H9 (cell line): ENCODE measurements at regions not wholly inside any gene's neighbourhood (a gene's known extent, or its start where the extent isn't known, plus 50 kb on each side); places are given as distances from the start of the nearest gene placed in this dataset.

Experiments
- DNase-seq: peaks from one replicate; pipeline ENCODE4 v3.0.0-alpha.2; 2017
- H2AFZ ChIP-seq: one replicate; pipeline ENCODE4 v1.6.1; 2013; ENCODE audit warnings: mild to moderate bottlenecking, low read length, control low read depth, moderate library complexity
- H2AK5ac ChIP-seq: 2 replicates; pipeline ENCODE4 v1.6.1; 2013; ENCODE audit warnings: low read length, control low read depth, mixed read lengths; ENCODE audit not compliant: insufficient read length
- H2BK120ac ChIP-seq: one replicate; pipeline ENCODE4 v1.6.1; 2013; ENCODE audit warnings: low read depth, mild to moderate bottlenecking, low read length, control low read depth, inconsistent platforms; ENCODE audit not compliant: poor library complexity, severe bottlenecking
- H2BK12ac ChIP-seq: 2 replicates; pipeline ENCODE4 v1.6.1; 2013; ENCODE audit warnings: low read length, control low read depth, mixed read lengths, low read depth; ENCODE audit not compliant: insufficient read length
- H2BK15ac ChIP-seq: 2 replicates; pipeline ENCODE4 v1.6.1; 2013; ENCODE audit warnings: low read depth, low read length, control low read depth
- H2BK20ac ChIP-seq: one replicate; pipeline ENCODE4 v1.6.1; 2013; ENCODE audit warnings: low read depth, mild to moderate bottlenecking, low read length, control low read depth, inconsistent platforms; ENCODE audit not compliant: poor library complexity, severe bottlenecking
- H2BK5ac ChIP-seq: 2 replicates; pipeline ENCODE4 v1.6.1; 2013; ENCODE audit warnings: low read length, control low read depth, mixed read lengths; ENCODE audit not compliant: insufficient read length
- H3K14ac ChIP-seq: 2 replicates; pipeline ENCODE4 v1.6.1; 2013; ENCODE audit warnings: low read length, control low read depth; ENCODE audit not compliant: insufficient read depth
- H3K18ac ChIP-seq: 2 replicates; pipeline ENCODE4 v1.6.1; 2013; ENCODE audit warnings: low read depth, mild to moderate bottlenecking, mixed read lengths, low read length, control low read depth; ENCODE audit not compliant: insufficient read length
- H3K23ac ChIP-seq: 2 replicates; pipeline ENCODE4 v1.6.1; 2013; ENCODE audit warnings: low read length, control low read depth, mixed read lengths, low read depth; ENCODE audit not compliant: insufficient read length
- H3K23me2 ChIP-seq: 2 replicates; pipeline ENCODE4 v1.6.1; 2013; ENCODE audit warnings: low read depth, mild to moderate bottlenecking, mixed read lengths, low read length, control low read depth; ENCODE audit not compliant: insufficient read length, poor library complexity, severe bottlenecking
- H3K27ac ChIP-seq: 2 replicates; pipeline ENCODE4 v1.5.1; 2013; ENCODE audit warnings: low read length, control low read depth, mixed read lengths, low read depth; ENCODE audit not compliant: insufficient read length
- H3K27me3 ChIP-seq: 2 replicates; pipeline ENCODE4 v1.6.1; 2013; ENCODE audit warnings: low read length, control low read depth, inconsistent platforms; ENCODE audit not compliant: insufficient read depth
- H3K4ac ChIP-seq: 2 replicates; pipeline ENCODE4 v1.6.1; 2013; ENCODE audit warnings: low read depth, mild to moderate bottlenecking, control low read depth, inconsistent platforms, low read length, moderate library complexity
- H3K4me1 ChIP-seq: 2 replicates; pipeline ENCODE4 v1.6.1; 2013; ENCODE audit warnings: low read length, control low read depth, inconsistent platforms; ENCODE audit not compliant: insufficient read depth
- H3K4me2 ChIP-seq: 2 replicates; pipeline ENCODE4 v1.6.1; 2013; ENCODE audit warnings: low read length, control low read depth, mixed read lengths; ENCODE audit not compliant: insufficient read length, insufficient read depth
- H3K56ac ChIP-seq: 2 replicates; pipeline ENCODE4 v1.6.1; 2013; ENCODE audit warnings: low read depth, mild to moderate bottlenecking, mixed read lengths, low read length, control low read depth; ENCODE audit not compliant: insufficient read length
- H3K79me1 ChIP-seq: 2 replicates; pipeline ENCODE4 v1.6.1; 2013; ENCODE audit warnings: low read depth, mild to moderate bottlenecking, moderate library complexity, low read length, control low read depth, inconsistent platforms; ENCODE audit not compliant: insufficient read depth, poor library complexity, severe bottlenecking
- H3K79me2 ChIP-seq: 2 replicates; pipeline ENCODE4 v1.6.1; 2013; ENCODE audit warnings: low read length, control low read depth, inconsistent platforms; ENCODE audit not compliant: insufficient read depth
- H3K9ac ChIP-seq: 2 replicates; pipeline ENCODE4 v1.6.1; 2013; ENCODE audit warnings: low read length, control low read depth, mixed read lengths; ENCODE audit not compliant: insufficient read length; ENCODE audit errors: extremely low read depth
- H3K9me3 ChIP-seq: one replicate; pipeline ENCODE4 v1.6.1; 2013; ENCODE audit warnings: low read depth, low read length, inconsistent platforms; ENCODE audit not compliant: control insufficient read depth
- H3T11ph ChIP-seq: one replicate; pipeline ENCODE4 v1.6.1; 2013; ENCODE audit warnings: mild to moderate bottlenecking, low read length, control low read depth, inconsistent platforms
- H4K20me1 ChIP-seq: one replicate; pipeline ENCODE4 v1.6.1; 2013; ENCODE audit not compliant: control insufficient read depth, insufficient read length, insufficient read depth
- H4K5ac ChIP-seq: 2 replicates; pipeline ENCODE4 v1.6.1; 2013; ENCODE audit warnings: low read depth, mild to moderate bottlenecking, mixed read lengths, low read length, control low read depth; ENCODE audit not compliant: insufficient read length
- H4K8ac ChIP-seq: replicated peaks from 2 replicates; pipeline ENCODE4 v1.6.1; 2013; ENCODE audit warnings: low read length, control low read depth, mixed read lengths, low read depth; ENCODE audit not compliant: insufficient read length
- H4K91ac ChIP-seq: 2 replicates; pipeline ENCODE4 v1.6.1; 2013; ENCODE audit warnings: low read depth, mild to moderate bottlenecking, moderate library complexity, mixed read lengths, low read length, control low read depth; ENCODE audit not compliant: insufficient read length
- H3K27ac Mint-ChIP-seq, 3 experiments: 2 replicates in 2 of 3; 3 replicates in 1 of 3; pipeline ENCODE4 v1.8.0; 2020 to 2021; ENCODE audit warnings: mixed read lengths in 3 of 3, mild to moderate bottlenecking in 1 of 3, moderate library complexity in 1 of 3
- H3K27me3 Mint-ChIP-seq: 2 replicates; pipeline ENCODE4 v1.8.0; 2021; ENCODE audit warnings: low read depth, mild to moderate bottlenecking, moderate library complexity, mixed read lengths
- H3K36me3 Mint-ChIP-seq, 3 experiments: 2 replicates in 2 of 3; 3 replicates in 1 of 3; pipeline ENCODE4 v1.8.0; 2020 to 2021; ENCODE audit warnings: low read depth in 3 of 3, mixed read lengths in 3 of 3; ENCODE audit not compliant: insufficient read depth in 1 of 3
- H3K4me1 Mint-ChIP-seq, 2 experiments: 2 replicates each; pipeline ENCODE4 v1.8.0; 2020; ENCODE audit warnings: mixed read lengths in 2 of 2
- H3K4me3 Mint-ChIP-seq, 2 experiments: 2 replicates in 1 of 2; 3 replicates in 1 of 2; pipeline ENCODE4 v1.8.0; 2020 to 2021; ENCODE audit warnings: mild to moderate bottlenecking in 2 of 2, mixed read lengths in 2 of 2, moderate library complexity in 1 of 2
- H3K9me3 Mint-ChIP-seq, 2 experiments: 2 replicates in 1 of 2; 3 replicates in 1 of 2; pipeline ENCODE4 v1.8.0; 2020; ENCODE audit warnings: mild to moderate bottlenecking in 2 of 2, mixed read lengths in 2 of 2, moderate library complexity in 1 of 2
- WGBS: extraction: QIAGEN DNeasy Blood & Tissue Kit; methylation state at CpG from one replicate; pipeline ENCODE4 v1.1.7; 2013; ENCODE audit warnings: missing lambda C conversion rate, low lambda C conversion rate, mixed read lengths; ENCODE audit not compliant: insufficient read length; ENCODE audit errors: extremely low coverage; 5-methylcytosine and 5-hydroxymethylcytosine counted together
- TF ChIP-seq, protein P1 (sequence below): fragments of 200-600 bp; sonication (generic); conservative IDR thresholded peaks from 3 replicates; pipeline ENCODE4 v1.8.0; 2021; ENCODE audit warnings: antibody characterized with exemption, mild to moderate bottlenecking

DNA sequence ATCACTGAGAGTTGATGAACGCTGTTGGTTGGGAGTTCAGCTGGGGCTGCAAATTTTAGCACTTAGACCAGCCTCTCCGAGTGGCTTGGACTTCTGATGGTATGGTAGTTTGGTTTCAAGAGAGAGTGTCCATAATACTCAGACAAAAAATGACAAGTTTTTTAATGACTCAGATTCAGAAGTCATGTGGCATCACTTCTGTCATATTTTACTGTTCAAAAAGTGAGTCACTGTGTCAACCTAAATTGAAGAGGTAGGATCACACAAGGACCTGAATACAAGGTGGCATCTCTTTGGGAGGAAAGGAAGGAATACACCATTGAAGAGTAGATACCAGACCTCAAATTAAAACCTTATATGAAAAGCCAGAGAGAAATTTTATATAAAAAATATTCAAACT, 99.1 kb upstream of the CHMP2B start:
- no peak overlapping the region for H3K56ac ChIP-seq
- WGBS: no CpG with 5 or more reads among the region's 2 CpGs

More for the DNA sequence above, 99.1 kb upstream of the CHMP2B start:
- Histone ChIP-seq H4K5ac (no peak overlapping the region), H3K4me2 (no peak overlapping the region), H4K20me1 (no peaks in the 10 kb centered on the region), H3K27ac (no peak overlapping the region), H3K4ac (no peak overlapping the region), H3K79me1 (no peaks in the 10 kb centered on the region), H3K23ac (no peak overlapping the region), H3K9me3 (no peaks in the 10 kb centered on the region), H3K4me1 (no peaks in the 10 kb centered on the region), H4K8ac (no peak overlapping the region), H2BK15ac (no peak overlapping the region), H3K18ac (no peak overlapping the region), H3K27me3 (no peaks in the 10 kb centered on the region), H3T11ph (no peak overlapping the region), H4K91ac (no peak overlapping the region), H2BK12ac (no peak overlapping the region), H2AK5ac (no peak overlapping the region), H3K79me2 (no peaks in the 10 kb centered on the region), H2AFZ (no peak overlapping the region), H2BK20ac (no peak overlapping the region), H2BK120ac (no peak overlapping the region), H3K14ac (no peak overlapping the region), H3K23me2 (no peaks in the 10 kb centered on the region), H3K9ac (no peak overlapping the region), H2BK5ac (no peak overlapping the region)
- Mint-ChIP-seq H3K4me3 (no peak overlapping the region), H3K36me3 (no peaks in the 10 kb centered on the region), H3K27me3 (no peaks in the 10 kb centered on the region; the same call in 1 of the 2 replicates), H3K4me1 (no peaks in the 10 kb centered on the region), H3K9me3 (no peaks in the 10 kb centered on the region), H3K27ac (no peak overlapping the region)
- TF ChIP-seq, protein P1, sequence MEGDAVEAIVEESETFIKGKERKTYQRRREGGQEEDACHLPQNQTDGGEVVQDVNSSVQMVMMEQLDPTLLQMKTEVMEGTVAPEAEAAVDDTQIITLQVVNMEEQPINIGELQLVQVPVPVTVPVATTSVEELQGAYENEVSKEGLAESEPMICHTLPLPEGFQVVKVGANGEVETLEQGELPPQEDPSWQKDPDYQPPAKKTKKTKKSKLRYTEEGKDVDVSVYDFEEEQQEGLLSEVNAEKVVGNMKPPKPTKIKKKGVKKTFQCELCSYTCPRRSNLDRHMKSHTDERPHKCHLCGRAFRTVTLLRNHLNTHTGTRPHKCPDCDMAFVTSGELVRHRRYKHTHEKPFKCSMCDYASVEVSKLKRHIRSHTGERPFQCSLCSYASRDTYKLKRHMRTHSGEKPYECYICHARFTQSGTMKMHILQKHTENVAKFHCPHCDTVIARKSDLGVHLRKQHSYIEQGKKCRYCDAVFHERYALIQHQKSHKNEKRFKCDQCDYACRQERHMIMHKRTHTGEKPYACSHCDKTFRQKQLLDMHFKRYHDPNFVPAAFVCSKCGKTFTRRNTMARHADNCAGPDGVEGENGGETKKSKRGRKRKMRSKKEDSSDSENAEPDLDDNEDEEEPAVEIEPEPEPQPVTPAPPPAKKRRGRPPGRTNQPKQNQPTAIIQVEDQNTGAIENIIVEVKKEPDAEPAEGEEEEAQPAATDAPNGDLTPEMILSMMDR: no peak
- no peak for DNase-seq
